SK-N-SH (cell line): ENCODE measurements at regions not wholly inside any gene's neighbourhood (a gene's known extent, or its start where the extent isn't known, plus 50 kb on each side); places are given as distances from the start of the nearest gene placed in this dataset.

Experiments used
- CTCF ChIA-PET: fragments of 300-600, 350-600 bp; formaldehyde crosslinking; extraction: SDS; loops from one replicate; lab custom pipeline; 2021; lab: Yijun Ruan, JAX
- POLR2A ChIA-PET: fragments of 350-600 bp; sonication (Branson Sonifier 250); formaldehyde crosslinking; extraction: SDS; loops from one replicate; lab custom pipeline; 2020; ENCODE audit warnings: antibody characterized with exemption, inconsistent platforms; lab: Yijun Ruan, JAX
- DNase-seq: peaks from one replicate; pipeline ENCODE4 v3.0.0; 2012
- H2AFZ ChIP-seq: fragments of 200-600 bp; sonication (generic); 2 replicates; pipeline ENCODE4 v1.8.1; 2016; ENCODE audit warnings: antibody characterized with exemption, mild to moderate bottlenecking, low read depth
- H3F3A ChIP-seq: fragments of 200-600 bp; sonication (generic); replicated peaks from 2 replicates; pipeline ENCODE3; 2016; ENCODE audit warnings: antibody characterized with exemption, mild to moderate bottlenecking; ENCODE audit not compliant: insufficient read depth
- H3K27ac ChIP-seq, 2 experiments: fragments of 200-500 bp in 1 of 2; fragments of 200-600 bp in 1 of 2; sonication (Bioruptor generic) in 1 of 2; sonication (generic), shearing (Covaris generic) in 1 of 2; 2 replicates each; pipeline versions ENCODE4 v1.5.1 to v1.6.1; 2014 to 2016; ENCODE audit warnings: low read depth in 2 of 2, inconsistent platforms in 1 of 2, low read length in 1 of 2, mild to moderate bottlenecking in 1 of 2, mixed read lengths in 1 of 2
- H3K27me3 ChIP-seq: fragments of 200-600 bp; sonication (generic), shearing (Covaris generic); 2 replicates; pipeline ENCODE4 v1.6.1; 2016; ENCODE audit warnings: mixed run types; ENCODE audit not compliant: insufficient read depth
- H3K36me3 ChIP-seq, 2 experiments: fragments of 200-500 bp in 1 of 2; fragments of 200-600 bp in 1 of 2; sonication (Bioruptor generic) in 1 of 2; sonication (generic) in 1 of 2; replicated peaks in 1 of 2; 2 replicates each; pipeline versions ENCODE3 to v1.5.1; 2014 to 2016; ENCODE audit warnings: low read length in 1 of 2, mild to moderate bottlenecking in 1 of 2; ENCODE audit not compliant: insufficient read depth in 2 of 2, control insufficient read depth in 1 of 2
- H3K4me1 ChIP-seq, 2 experiments: fragments of 200-500 bp in 1 of 2; fragments of 200-600 bp in 1 of 2; sonication (Bioruptor generic) in 1 of 2; sonication (generic), shearing (Covaris generic) in 1 of 2; 2 replicates each; pipeline versions ENCODE4 v1.5.1 to v1.6.1; 2014 to 2016; ENCODE audit warnings: low read depth in 1 of 2, low read length in 1 of 2, mixed run types in 1 of 2; ENCODE audit not compliant: insufficient read depth in 2 of 2, control insufficient read depth in 1 of 2
- H3K4me2 ChIP-seq: fragments of 200-600 bp; sonication (generic), shearing (Covaris generic); 2 replicates; pipeline ENCODE4 v1.6.1; 2017; ENCODE audit warnings: mixed run types
- H3K4me3 ChIP-seq, 2 experiments: fragments of 200-500 bp in 1 of 2; fragments of 200-600 bp in 1 of 2; sonication (Bioruptor generic) in 1 of 2; sonication (generic), shearing (Covaris generic) in 1 of 2; 2 replicates each; pipeline versions ENCODE4 v1.5.1 to v1.8.1; 2014 to 2016; ENCODE audit warnings: low read depth in 2 of 2, inconsistent platforms in 1 of 2, low read length in 1 of 2, mild to moderate bottlenecking in 1 of 2, mixed read lengths in 1 of 2, moderate library complexity in 1 of 2
- H3K79me2 ChIP-seq: fragments of 200-600 bp; sonication (generic); 2 replicates; pipeline ENCODE4 v1.8.1; 2017; ENCODE audit warnings: mild to moderate bottlenecking; ENCODE audit not compliant: insufficient read depth
- H3K9ac ChIP-seq: fragments of 200-600 bp; sonication (generic); 2 replicates; pipeline ENCODE4 v1.6.1; 2017; ENCODE audit warnings: mixed run types
- H3K9me2 ChIP-seq: fragments of 200-600 bp; sonication (generic); 2 replicates; pipeline ENCODE4 v1.6.1; 2017; ENCODE audit warnings: mixed run types
- H3K9me3 ChIP-seq: fragments of 200-600 bp; sonication (generic); 2 replicates; pipeline ENCODE4 v1.6.1; 2017; ENCODE audit warnings: mixed run types, mild to moderate bottlenecking, moderate library complexity
- H4K20me1 ChIP-seq: fragments of 200-600 bp; sonication (generic); 2 replicates; pipeline ENCODE4 v1.6.1; 2017; ENCODE audit warnings: mild to moderate bottlenecking, mixed run types; ENCODE audit not compliant: insufficient read depth
- EP300 ChIP-seq, 2 experiments: IDR thresholded peaks; 2 replicates each; pipeline versions ENCODE4 v1.4.0 to v1.6.1; 2012; ENCODE audit warnings: borderline replicate concordance in 1 of 2, low read depth in 1 of 2, low read length in 1 of 2
- EZH2phosphoT487 ChIP-seq: fragments of 200-600 bp; sonication (generic); IDR thresholded peaks from 2 replicates; pipeline ENCODE4 v1.6.1; 2017; ENCODE audit warnings: low read depth, mixed run types, mild to moderate bottlenecking, antibody characterized with exemption, moderate library complexity, borderline replicate concordance
- FOSL2 ChIP-seq: IDR thresholded peaks from 2 replicates; pipeline ENCODE4 v1.4.0; 2012; ENCODE audit warnings: low read depth, mild to moderate bottlenecking, moderate library complexity, borderline replicate concordance
- FOXJ3 ChIP-seq: sonication (generic); formaldehyde crosslinking; IDR thresholded peaks from 2 replicates; pipeline ENCODE4 v1.5.1; 2020; ENCODE audit warnings: mild to moderate bottlenecking, missing genetic modification reagents
- FOXM1 ChIP-seq: IDR thresholded peaks from 2 replicates; pipeline ENCODE4 v1.4.0; 2012; ENCODE audit warnings: low read depth, mild to moderate bottlenecking
- GATA2 ChIP-seq: sonication (generic); formaldehyde crosslinking; IDR thresholded peaks from 2 replicates; pipeline ENCODE4 v1.5.0; 2020; ENCODE audit warnings: mild to moderate bottlenecking, missing genetic modification reagents
- IRF3 ChIP-seq: fragments of 150-350 bp; IDR thresholded peaks from 2 replicates; pipeline ENCODE4 v1.6.1; 2016; ENCODE audit warnings: mild to moderate bottlenecking, low read depth, low read length
- MEF2A ChIP-seq: IDR thresholded peaks from 2 replicates; pipeline ENCODE4 v1.4.0; 2012; ENCODE audit warnings: low read depth, borderline replicate concordance
- MXI1 ChIP-seq: IDR thresholded peaks from 2 replicates; pipeline ENCODE4 v1.6.1; 2012; ENCODE audit warnings: mild to moderate bottlenecking, low read depth, low read length, improper control_type of control experiment
- NFIC ChIP-seq: IDR thresholded peaks from 2 replicates; pipeline ENCODE4 v1.4.0; 2012; ENCODE audit warnings: borderline replicate concordance
- POLR2AphosphoS5 ChIP-seq: IDR thresholded peaks from 2 replicates; pipeline ENCODE4 v1.6.1; 2012; ENCODE audit warnings: low read depth, low read length
- RCOR1 ChIP-seq: fragments of 150-350 bp; IDR thresholded peaks from 2 replicates; pipeline ENCODE4 v1.6.1; 2017; ENCODE audit warnings: antibody characterized with exemption, low read length
- RFX5 ChIP-seq: IDR thresholded peaks from 2 replicates; pipeline ENCODE4 v1.6.1; 2012; ENCODE audit warnings: mild to moderate bottlenecking, improper control_type of control experiment, low read length
- RXRA ChIP-seq: IDR thresholded peaks from 2 replicates; pipeline ENCODE4 v1.4.0; 2012; ENCODE audit warnings: low read depth, mild to moderate bottlenecking, borderline replicate concordance
- SIN3A ChIP-seq: IDR thresholded peaks from 2 replicates; pipeline ENCODE4 v1.6.1; 2012; ENCODE audit warnings: low read depth, mild to moderate bottlenecking, low read length, moderate library complexity, borderline replicate concordance
- TAF1 ChIP-seq: IDR thresholded peaks from 2 replicates; pipeline ENCODE4 v1.6.1; 2012; ENCODE audit warnings: low read depth, mild to moderate bottlenecking, low read length, moderate library complexity, borderline replicate concordance
- USF1 ChIP-seq: IDR thresholded peaks from 2 replicates; pipeline ENCODE4 v1.4.0; 2012; ENCODE audit warnings: low read depth, borderline replicate concordance
- USF2 ChIP-seq: fragments of 150-350 bp; IDR thresholded peaks from 2 replicates; pipeline ENCODE4 v1.6.1; 2017; ENCODE audit warnings: antibody characterized with exemption, low read length, low read depth, borderline replicate concordance
- YY1 ChIP-seq: IDR thresholded peaks from 2 replicates; pipeline ENCODE4 v1.4.0; 2012; ENCODE audit warnings: low read depth, mild to moderate bottlenecking
- WGBS: methylation state at CpG from one replicate; pipeline ENCODE4 v1.1.6; 2017; ENCODE audit warnings: low lambda C conversion rate; 5-methylcytosine and 5-hydroxymethylcytosine counted together

GRCh38 chr3:124274051-124274450 is 282.1 kb upstream of the ROPN1 start:
- no peak overlapping the region; a peak in 1 of 4 replicates for H3K27ac ChIP-seq
- no peaks in the 10 kb centered on the region for H3K9me2 ChIP-seq
- POLR2A ChIA-PET = no interaction called here
- no peak overlapping the region for H3K4me2 ChIP-seq
- H3K36me3 ChIP-seq = peaks cover 0 to 4% of the 10 kb centered on the region in 2 experiments
- H3K27me3 ChIP-seq = no peaks in the 10 kb centered on the region
- H3K79me2 ChIP-seq = no peaks in the 10 kb centered on the region
- no peak overlapping the region for H2AFZ ChIP-seq
- H3K4me3 ChIP-seq = no peak overlapping the region
- no peaks in the 10 kb centered on the region for H3F3A ChIP-seq
- WGBS = 87% methylated on average over 8 of the region's 8 CpGs
- no peaks in the 10 kb centered on the region for H4K20me1 ChIP-seq
- CTCF ChIA-PET = interaction anchor here (1.4 kb wide), 1 partner anchor 9 kb away, joined by 3 read pairs; no protein-coding TSS in a partner anchor
- TF ChIP-seq GATA2 (CRISPR knock-in tag) (no peak), FOSL2 (no peak), USF2 (no peak), TAF1 (no peak), NFIC (no peak), RCOR1 (no peak)
- H3K4me1 ChIP-seq = peaks cover 5 to 45% of the 10 kb centered on the region in 2 experiments; a peak in 1 of 4 replicates
- DNase-seq = no peak
- H3K9me3 ChIP-seq = no peaks in the 10 kb centered on the region
- H3K9ac ChIP-seq = no peak overlapping the region

- H3K4me3 ChIP-seq = no peak overlapping the region
- DNase-seq = no peak
- no peak overlapping the region for H3K4me2 ChIP-seq
- no peaks in the 10 kb centered on the region for H3K9me3 ChIP-seq
- H3K27ac ChIP-seq = peak overlapping the region in 1 of 2 experiments; percentile 22; a peak in 1 of 4 replicates
- peaks cover 5 to 47% of the 10 kb centered on the region in 2 experiments; a peak in 1 of 4 replicates for H3K4me1 ChIP-seq
- CTCF ChIA-PET = no interaction called here
- no peaks in the 10 kb centered on the region for H3F3A ChIP-seq
- H3K9ac ChIP-seq = no peak overlapping the region
- no peaks in the 10 kb centered on the region for H3K79me2 ChIP-seq
- no peaks in the 10 kb centered on the region for H3K36me3 ChIP-seq
- 67% methylated on average over 1 of the region's 1 CpG for WGBS
- no peak overlapping the region for H2AFZ ChIP-seq
- H3K27me3 ChIP-seq = no peaks in the 10 kb centered on the region
- TF ChIP-seq EZH2phosphoT487 (no peak), MXI1 (no peak), FOXM1 (no peak), SIN3A (no peak), YY1 (no peak), RCOR1 (no peak)
- POLR2A ChIA-PET = no interaction called here
- H3K9me2 ChIP-seq = no peaks in the 10 kb centered on the region
- H4K20me1 ChIP-seq = no peaks in the 10 kb centered on the region
Observed at GRCh38 chr3:124275412-124275811, 283.5 kb upstream of the ROPN1 start.

- no peak overlapping the region for H3K4me3 ChIP-seq
- WGBS = 94% methylated on average over 2 of the region's 3 CpGs
- H3K27me3 ChIP-seq = no peaks in the 10 kb centered on the region
- H4K20me1 ChIP-seq = no peaks in the 10 kb centered on the region
- H3K4me2 ChIP-seq = no peak overlapping the region
- ChIA-PET CTCF (no interaction called here), POLR2A (no interaction called here)
- H3K79me2 ChIP-seq = no peaks in the 10 kb centered on the region
- H3K9me2 ChIP-seq = no peaks in the 10 kb centered on the region
- DNase-seq = no peak
- no peak overlapping the region for H2AFZ ChIP-seq
- no peak overlapping the region; a peak in 1 of 4 replicates for H3K27ac ChIP-seq
- H3K9ac ChIP-seq = no peak overlapping the region
- no peaks in the 10 kb centered on the region for H3K9me3 ChIP-seq
- H3K36me3 ChIP-seq = no peaks in the 10 kb centered on the region
- H3F3A ChIP-seq = no peaks in the 10 kb centered on the region
- H3K4me1 ChIP-seq = peaks cover 5 to 47% of the 10 kb centered on the region in 2 experiments; a peak in 1 of 4 replicates
- TF ChIP-seq RFX5 (no peak), USF2 (no peak), FOXJ3 (CRISPR knock-in tag) (no peak), POLR2AphosphoS5 (no peak), EP300 (IDR thresholded peaks at IDR 0.05; ENCODE audit: borderline replicate concordance in 1 of 2, low read depth in 1 of 2, low read length in 1 of 2) (no peak), MEF2A (no peak), YY1 (no peak), IRF3 (no peak), USF1 (no peak), FOXM1 (no peak), RXRA (no peak)
Observed at GRCh38 chr3:124276133-124276532, 284.2 kb upstream of the ROPN1 start.
